ENCODE measurements at regions not wholly inside any gene's neighbourhood (a gene's known extent, or its start where the extent isn't known, plus 50 kb on each side); places are given as distances from the start of the nearest gene placed in this dataset.

GRCh38 chr2:136496966-136497365 lies 268.4 kb upstream of the THSD7B start:
- TF ChIP-seq CTCF (IDR thresholded peaks at IDR 0.05): no peak
- no peak for TF ChIP-seq EP300 (IDR thresholded peaks at IDR 0.05)
- TF ChIP-seq POLR2AphosphoS5 (IDR thresholded peaks at IDR 0.05): no peak
- TF ChIP-seq POLR2A (IDR thresholded peaks at IDR 0.05): no peak

Data from gastroesophageal sphincter (tissue), 3 donors.